ENCODE measurements at regions not wholly inside any gene's neighbourhood (a gene's known extent, or its start where the extent isn't known, plus 50 kb on each side); places are given as distances from the start of the nearest gene placed in this dataset.
"Not testable (repeated sequence)": the region's sequence is repeated elsewhere in the genome, so short reads cannot be mapped to it uniquely, and the experiment has no call there.

- DNase-seq (ENCODE audit: low spot score): no peak
Measured at GRCh38 chr2:16240402-16240801, 300.1 kb downstream of the MYCN start.

- no peak for DNase-seq (ENCODE audit: low spot score)
Measured at GRCh38 chr2:16239296-16239850, 299.0 kb downstream of the MYCN start.

- DNase-seq (ENCODE audit: low spot score): no peak
Measured at GRCh38 chr2:16238786-16239185, 298.4 kb downstream of the MYCN start.

GRCh38 chr2:16238001-16238761 lies 297.8 kb downstream of the MYCN start:
- no peak for DNase-seq (ENCODE audit: low spot score)

- DNase-seq (ENCODE audit: low spot score): no peak
Measured at GRCh38 chr2:16235747-16236146, 295.4 kb downstream of the MYCN start.

GRCh38 chr2:16235291-16235690 lies 294.9 kb downstream of the MYCN start:
- not testable (repeated sequence) for DNase-seq (ENCODE audit: low spot score)

- DNase-seq (ENCODE audit: low spot score): no peak
Measured at GRCh38 chr2:16228951-16229350, 288.6 kb downstream of the MYCN start.

GRCh38 chr2:16228471-16228870 lies 288.1 kb downstream of the MYCN start:
- no peak for DNase-seq (ENCODE audit: low spot score)

- no peak for DNase-seq (ENCODE audit: low spot score)
Measured at GRCh38 chr2:16227811-16228462, 287.6 kb downstream of the MYCN start.

GRCh38 chr2:16226943-16227664 lies 286.8 kb downstream of the MYCN start:
- DNase-seq (ENCODE audit: low spot score): no peak

GRCh38 chr2:16226381-16226780 lies 286.0 kb downstream of the MYCN start:
- no peak for DNase-seq (ENCODE audit: low spot score)

GRCh38 chr2:16225545-16225944 lies 285.2 kb downstream of the MYCN start:
- no peak for DNase-seq (ENCODE audit: low spot score)

- no peak for DNase-seq (ENCODE audit: low spot score)
Measured at GRCh38 chr2:16225071-16225470, 284.7 kb downstream of the MYCN start.

GRCh38 chr2:16224298-16225045 lies 284.1 kb downstream of the MYCN start:
- no peak for DNase-seq (ENCODE audit: low spot score)

GRCh38 chr2:16223841-16224177 lies 283.5 kb downstream of the MYCN start:
- DNase-seq (ENCODE audit: low spot score): no peak

GRCh38 chr2:16223161-16223840 lies 283.0 kb downstream of the MYCN start:
- no peak for DNase-seq (ENCODE audit: low spot score)

- DNase-seq (ENCODE audit: low spot score): no peak
Measured at GRCh38 chr2:16222326-16222725, 282.0 kb downstream of the MYCN start.

- DNase-seq (ENCODE audit: low spot score): no peak
Measured at GRCh38 chr2:16221461-16222010, 281.2 kb downstream of the MYCN start.

- DNase-seq (ENCODE audit: low spot score): no peak
Measured at GRCh38 chr2:16219292-16219975, 279.1 kb downstream of the MYCN start.

- DNase-seq (ENCODE audit: low spot score): no peak
Measured at GRCh38 chr2:16218625-16219024, 278.3 kb downstream of the MYCN start.

- DNase-seq (ENCODE audit: low spot score): no peak
Measured at GRCh38 chr2:16218161-16218560, 277.8 kb downstream of the MYCN start.
